Psoas muscle (tissue), 7 donors: ENCODE measurements at regions not wholly inside any gene's neighbourhood (a gene's known extent, or its start where the extent isn't known, plus 50 kb on each side); places are given as distances from the start of the nearest gene placed in this dataset.

Experiments used
- ATAC-seq, 4 donors: fragments of 200-7000 bp; cut with Tn5 transposase; one replicate each; pipeline ENCODE4 v1.9.1; 2020; ENCODE audit warnings: moderate library complexity in 3 of 4, mild to moderate bottlenecking in 2 of 4
- DNase-seq, 2 donors: peaks; one replicate each; pipeline ENCODE4 v3.0.0-alpha.2; 2020
- H3K27ac ChIP-seq: fragments of 200-600 bp; one replicate; pipeline ENCODE4 v1.8.0; 2022
- H3K27me3 ChIP-seq, 3 donors: fragments of 200-600 bp in 1 of 3; one replicate each; pipeline versions ENCODE4 v1.6.1 to v1.8.0; 2013 to 2022; ENCODE audit warnings: low read length in 2 of 3, mild to moderate bottlenecking in 2 of 3, moderate library complexity in 1 of 3; ENCODE audit not compliant: insufficient read depth in 3 of 3
- H3K36me3 ChIP-seq, 2 donors: fragments of 200-600 bp in 1 of 2; one replicate each; pipeline versions ENCODE4 v1.6.1 to v1.8.0; 2013 to 2022; ENCODE audit warnings: low read depth in 1 of 2, mild to moderate bottlenecking in 1 of 2, moderate library complexity in 1 of 2; ENCODE audit not compliant: insufficient read depth in 1 of 2
- H3K4me1 ChIP-seq: fragments of 200-600 bp; one replicate; pipeline ENCODE4 v1.8.0; 2022
- H3K4me3 ChIP-seq: fragments of 200-600 bp; one replicate; pipeline ENCODE4 v1.8.0; 2022; ENCODE audit warnings: mild to moderate bottlenecking
- H3K9me3 ChIP-seq: fragments of 200-600 bp; one replicate; pipeline ENCODE4 v1.8.0; 2022
- CTCF ChIP-seq: fragments of 200-600 bp; IDR thresholded peaks from one replicate; pipeline ENCODE4 v1.8.0; 2022; ENCODE audit warnings: antibody characterized with exemption
- WGBS, 3 donors: extraction: QIAGEN DNeasy Blood & Tissue Kit; methylation state at CpG; one replicate each; pipeline versions ENCODE4 v1.1.6 to v1.1.7; 2013; 5-methylcytosine and 5-hydroxymethylcytosine counted together
- intact Hi-C, 2 donors: fragments of 100-400 bp; cut with DNase I; formaldehyde crosslinking; loops; one replicate each; pipeline versions ENCODE4 v1.11.0 to v1.14.2; 2022
- donor health status: healthy with polysubstance abuse.
- donor health status: DM: no; HTN: no; CAD: no; lungs with moderate emphysema.
- donor health status: Bipolar disorder and iron deficiency.
- donor health status: healthy.
- donor health status: DM: yes; HTN: yes; CAD: no.
- donor health status: DM: no; HTN: no; CAD: no.
- donor health status: DM: yes; HTN: yes; CAD: no.

DNA sequence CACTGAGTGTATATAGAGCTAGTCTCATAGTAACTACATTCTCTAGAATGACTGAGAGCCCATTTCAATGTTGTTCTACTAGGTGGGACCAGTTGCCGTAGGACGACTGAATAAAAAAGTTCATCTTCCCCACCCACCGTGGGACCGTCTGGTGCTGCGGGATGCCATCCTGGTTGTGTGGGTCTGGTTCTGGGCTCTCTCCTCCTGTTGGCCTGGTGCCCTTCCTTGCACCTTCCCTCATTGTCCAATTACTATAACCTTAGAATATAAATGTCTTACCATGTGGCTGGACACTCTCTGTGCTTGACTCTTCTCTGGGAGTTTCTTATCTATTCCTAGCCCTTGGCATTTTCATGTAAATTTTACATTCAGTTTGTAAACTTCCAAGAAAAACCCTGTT is 344.4 kb downstream of the TCERG1L start:
- no peaks in the 10 kb centered on the region for H3K9me3 ChIP-seq
- H3K4me3 ChIP-seq: no peak overlapping the region
- intact Hi-C loops: no loop called here
- DNase-seq (no peak), ATAC-seq (no peak)
- H3K27ac ChIP-seq: no peak overlapping the region
- no peaks in the 10 kb centered on the region for H3K4me1 ChIP-seq
- no peak for TF ChIP-seq CTCF
- no peaks in the 10 kb centered on the region for H3K36me3 ChIP-seq
- peaks cover 0 to 4% (median 0%) of the 10 kb centered on the region in 3 donors for H3K27me3 ChIP-seq
- 75 to 84% (median 82%) methylated on average over 5 of the region's 5 CpGs for WGBS, 3 donors

DNA sequence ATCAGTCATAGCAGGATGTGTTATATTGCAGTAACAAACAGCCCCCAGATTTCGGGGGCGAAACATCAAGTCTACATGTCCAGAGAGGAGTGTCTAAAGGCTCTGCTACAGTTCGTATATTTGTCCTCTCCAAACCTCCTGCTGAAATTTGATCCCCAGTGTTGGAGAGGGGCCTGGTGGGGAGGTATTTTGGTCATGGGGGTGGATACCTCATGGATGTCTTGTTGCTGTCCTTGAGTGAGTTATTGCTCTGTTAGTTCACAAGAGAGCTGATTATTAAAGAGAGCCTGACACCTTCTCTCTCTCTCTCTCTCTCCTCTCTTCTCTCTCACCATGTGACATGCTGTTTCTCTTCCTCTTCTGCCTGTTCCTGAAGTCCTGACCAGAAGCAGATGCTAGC is 343.7 kb downstream of the TCERG1L start:
- DNase-seq: no peak
- no peak for TF ChIP-seq CTCF

GRCh38 chr10:130968511-130968910 is 343.0 kb downstream of the TCERG1L start:
- TF ChIP-seq CTCF: no peak
- Histone ChIP-seq H3K4me1 (no peaks in the 10 kb centered on the region), H3K27me3 (no peaks in the 10 kb centered on the region), H3K27ac (no peak overlapping the region), H3K4me3 (no peak overlapping the region), H3K36me3 (no peaks in the 10 kb centered on the region), H3K9me3 (no peaks in the 10 kb centered on the region)
- no peak for ATAC-seq
- DNase-seq: no peak
- WGBS, 3 donors: 79 to 90% (median 82%) methylated on average over 3 of the region's 3 CpGs
- intact Hi-C loops: no loop called here

More for the DNA sequence above, 343.7 kb downstream of the TCERG1L start:
- intact Hi-C loops: no loop called here
- Histone ChIP-seq H3K27ac (no peak overlapping the region), H3K36me3 (no peaks in the 10 kb centered on the region), H3K4me3 (no peak overlapping the region), H3K4me1 (no peaks in the 10 kb centered on the region), H3K9me3 (no peaks in the 10 kb centered on the region), H3K27me3 (peaks cover 0 to 4% (median 0%) of the 10 kb centered on the region in 3 donors)
- WGBS, 3 donors: 39 to 49% (median 49%) methylated on average over 3 of the region's 3 CpGs
- ATAC-seq: peak; percentile 37 to 94 (median 90)

- no peak overlapping the region for H3K4me3 ChIP-seq
- TF ChIP-seq CTCF: no peak
- no peak overlapping the region for H3K27ac ChIP-seq
- ATAC-seq (no peak), DNase-seq (no peak)
- no peaks in the 10 kb centered on the region for H3K27me3 ChIP-seq
- no peaks in the 10 kb centered on the region for H3K36me3 ChIP-seq
- intact Hi-C loops: no loop called here
- no peaks in the 10 kb centered on the region for H3K4me1 ChIP-seq
- no peaks in the 10 kb centered on the region for H3K9me3 ChIP-seq
- WGBS, 3 donors: 75 to 80% (median 76%) methylated on average over 2 of the region's 2 CpGs
Measured at GRCh38 chr10:130968964-130969363, 342.6 kb downstream of the TCERG1L start.

GRCh38 chr10:130969700-130970099 is 341.8 kb downstream of the TCERG1L start:
- DNase-seq: no peak
- TF ChIP-seq CTCF: no peak
- intact Hi-C loops: no loop called here
- H3K9me3 ChIP-seq: no peaks in the 10 kb centered on the region
- no peak overlapping the region for H3K4me3 ChIP-seq
- H3K4me1 ChIP-seq: no peaks in the 10 kb centered on the region
- no peaks in the 10 kb centered on the region for H3K27me3 ChIP-seq
- no peak overlapping the region for H3K27ac ChIP-seq
- ATAC-seq: no peak
- no peaks in the 10 kb centered on the region for H3K36me3 ChIP-seq
- 87 to 93% (median 90%) methylated on average over 15 of the region's 15 CpGs for WGBS, 3 donors
